Effector memory CD4-positive, alpha-beta T cell (primary cell): ENCODE measurements at regions not wholly inside any gene's neighbourhood (a gene's known extent, or its start where the extent isn't known, plus 50 kb on each side); places are given as distances from the start of the nearest gene placed in this dataset.

ENCODE experiments used
- DNase-seq, 3 donors: peaks; one replicate each; pipeline ENCODE4 v3.0.0-alpha.2; 2020
- H3K27ac ChIP-seq: 2 replicates; pipeline ENCODE4 v1.7.0; 2013; ENCODE audit warnings: mild to moderate bottlenecking, low read length, moderate library complexity; ENCODE audit not compliant: insufficient read depth, poor library complexity, severe bottlenecking
- H3K27me3 ChIP-seq: replicated peaks from 2 replicates; pipeline ENCODE4 v1.7.0; 2013; ENCODE audit warnings: mild to moderate bottlenecking, low read length; ENCODE audit not compliant: insufficient read depth, control insufficient read depth, poor library complexity, severe bottlenecking
- H3K36me3 ChIP-seq: 2 replicates; pipeline ENCODE4 v1.7.0; 2013; ENCODE audit warnings: mild to moderate bottlenecking, low read length, moderate library complexity; ENCODE audit not compliant: control insufficient read depth, insufficient read depth
- H3K4me1 ChIP-seq: 2 replicates; pipeline ENCODE4 v1.7.0; 2013; ENCODE audit warnings: low read length, mild to moderate bottlenecking; ENCODE audit not compliant: control insufficient read depth, insufficient read depth, poor library complexity, severe bottlenecking
- H3K4me3 ChIP-seq: 2 replicates; pipeline ENCODE4 v1.7.0; 2013; ENCODE audit warnings: low read length, low read depth, mild to moderate bottlenecking; ENCODE audit not compliant: insufficient read depth, poor library complexity, severe bottlenecking
- H3K9me3 ChIP-seq: 2 replicates; pipeline ENCODE4 v1.7.0; 2013; ENCODE audit warnings: mild to moderate bottlenecking, low read length, moderate library complexity; ENCODE audit not compliant: control insufficient read depth

GRCh38 chr4:152256996-152257395, 278.9 kb downstream of the FBXW7 start:
- Histone ChIP-seq H3K9me3 (no peaks in the 10 kb centered on the region), H3K4me3 (no peak overlapping the region), H3K4me1 (peaks cover 32% of the 10 kb centered on the region), H3K36me3 (no peaks in the 10 kb centered on the region), H3K27me3 (no peaks in the 10 kb centered on the region), H3K27ac (no peak overlapping the region)
- no peak for DNase-seq

GRCh38 chr4:152255437-152255836, 280.5 kb downstream of the FBXW7 start:
- H3K27ac ChIP-seq: no peak overlapping the region
- H3K4me1 ChIP-seq: peaks cover 32% of the 10 kb centered on the region
- no peaks in the 10 kb centered on the region for H3K36me3 ChIP-seq
- no peaks in the 10 kb centered on the region for H3K27me3 ChIP-seq
- H3K4me3 ChIP-seq: no peak overlapping the region
- DNase-seq: peak; percentile 11 to 42 (median 14)
- no peaks in the 10 kb centered on the region for H3K9me3 ChIP-seq

GRCh38 chr4:152248347-152248746, 287.5 kb downstream of the FBXW7 start:
- no peaks in the 10 kb centered on the region for H3K9me3 ChIP-seq
- H3K27me3 ChIP-seq: no peaks in the 10 kb centered on the region
- peaks cover 18% of the 10 kb centered on the region for H3K4me1 ChIP-seq
- no peak overlapping the region for H3K27ac ChIP-seq
- DNase-seq: no peak
- H3K36me3 ChIP-seq: no peaks in the 10 kb centered on the region
- no peak overlapping the region for H3K4me3 ChIP-seq

DNA sequence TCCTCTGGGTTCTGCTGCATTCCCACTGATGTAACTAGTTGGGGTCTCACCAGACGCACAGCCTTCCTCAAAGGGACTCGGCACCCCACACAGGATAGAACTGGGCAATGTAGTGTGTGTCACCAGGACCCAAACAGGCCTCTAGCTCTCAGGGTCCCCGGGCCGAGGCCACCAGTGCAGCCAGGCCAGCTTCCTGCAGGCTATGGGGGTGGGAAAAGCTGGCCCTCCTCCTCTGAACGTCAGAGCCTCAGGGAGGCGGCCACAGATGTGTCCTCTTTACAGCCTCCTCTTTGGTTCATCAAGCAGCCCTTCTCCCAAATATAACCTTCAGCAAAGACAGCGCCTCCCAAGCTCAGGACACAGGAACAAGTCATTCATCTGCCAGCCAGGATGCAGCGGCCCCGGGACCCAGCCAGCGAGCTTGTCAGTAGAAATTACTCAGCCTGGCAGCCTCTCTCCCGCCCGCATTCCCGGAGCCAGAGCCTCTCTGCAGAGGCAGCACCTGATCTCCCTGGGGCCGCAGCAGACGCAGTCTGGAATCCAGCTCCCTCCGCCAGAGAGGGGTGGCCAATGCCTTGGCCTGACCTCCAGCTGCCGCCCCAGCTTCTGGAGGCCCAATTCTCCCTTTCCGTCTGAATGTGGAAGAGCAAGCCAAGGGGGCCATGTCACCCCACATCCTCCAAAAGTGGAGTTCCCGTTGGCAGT, 288.5 kb downstream of the FBXW7 start:
- no peak overlapping the region for H3K27ac ChIP-seq
- no peaks in the 10 kb centered on the region for H3K36me3 ChIP-seq
- no peak for DNase-seq
- no peaks in the 10 kb centered on the region for H3K9me3 ChIP-seq
- peaks cover 18% of the 10 kb centered on the region for H3K4me1 ChIP-seq
- H3K27me3 ChIP-seq: no peaks in the 10 kb centered on the region
- no peak overlapping the region for H3K4me3 ChIP-seq

DNA sequence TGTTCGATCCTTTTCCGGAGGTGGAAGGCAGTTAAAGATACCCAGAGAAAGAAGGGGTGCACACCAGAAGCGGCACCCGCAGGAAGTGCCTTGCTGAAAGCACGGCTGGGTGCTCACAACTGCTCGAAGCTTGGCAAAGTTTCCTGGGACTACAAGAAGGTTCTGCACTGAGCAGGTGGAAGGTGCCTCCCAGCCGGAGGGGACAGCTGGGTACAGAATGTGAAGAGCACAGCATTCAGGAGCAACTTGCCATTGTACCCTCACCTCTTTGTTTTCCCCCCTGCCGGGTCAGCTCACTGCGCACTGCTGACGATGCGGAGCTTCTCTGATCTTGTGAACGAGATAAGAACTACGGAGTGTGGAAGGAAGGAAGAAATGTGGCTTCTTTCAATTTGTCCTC, 289.2 kb downstream of the FBXW7 start:
- no peaks in the 10 kb centered on the region for H3K9me3 ChIP-seq
- no peaks in the 10 kb centered on the region for H3K27me3 ChIP-seq
- no peak overlapping the region for H3K27ac ChIP-seq
- peaks cover 18% of the 10 kb centered on the region for H3K4me1 ChIP-seq
- no peak overlapping the region for H3K4me3 ChIP-seq
- DNase-seq: no peak
- H3K36me3 ChIP-seq: no peaks in the 10 kb centered on the region

DNA sequence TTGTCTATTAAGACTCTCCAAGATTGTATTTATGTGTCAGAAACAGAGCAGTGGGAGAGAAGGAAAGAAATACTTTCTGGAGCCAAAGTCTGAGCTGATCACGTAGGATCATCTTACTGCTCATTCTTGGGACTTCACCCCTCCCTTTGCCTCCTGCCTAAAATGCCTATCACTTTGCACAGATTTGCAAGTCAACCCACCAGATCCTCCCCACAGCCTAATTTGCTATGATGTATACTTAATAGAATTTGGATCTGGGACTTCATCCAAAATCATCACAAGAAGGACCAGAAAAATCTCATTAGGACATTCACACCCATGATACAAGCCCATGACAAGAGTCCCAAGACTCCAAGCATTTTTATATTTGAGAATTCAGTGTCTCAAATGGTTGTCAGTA, 290.2 kb downstream of the FBXW7 start:
- Histone ChIP-seq H3K36me3 (no peaks in the 10 kb centered on the region), H3K4me3 (no peak overlapping the region), H3K27me3 (no peaks in the 10 kb centered on the region), H3K9me3 (no peaks in the 10 kb centered on the region), H3K27ac (no peak overlapping the region), H3K4me1 (peaks cover 18% of the 10 kb centered on the region)
- DNase-seq: no peak

- DNase-seq: no peak
- Histone ChIP-seq H3K36me3 (no peaks in the 10 kb centered on the region), H3K9me3 (no peaks in the 10 kb centered on the region), H3K27ac (no peak overlapping the region), H3K27me3 (no peaks in the 10 kb centered on the region), H3K4me3 (no peak overlapping the region), H3K4me1 (peaks cover 18% of the 10 kb centered on the region)
These were observed 291.2 kb downstream of the FBXW7 start for GRCh38 chr4:152244659-152245058.

DNA sequence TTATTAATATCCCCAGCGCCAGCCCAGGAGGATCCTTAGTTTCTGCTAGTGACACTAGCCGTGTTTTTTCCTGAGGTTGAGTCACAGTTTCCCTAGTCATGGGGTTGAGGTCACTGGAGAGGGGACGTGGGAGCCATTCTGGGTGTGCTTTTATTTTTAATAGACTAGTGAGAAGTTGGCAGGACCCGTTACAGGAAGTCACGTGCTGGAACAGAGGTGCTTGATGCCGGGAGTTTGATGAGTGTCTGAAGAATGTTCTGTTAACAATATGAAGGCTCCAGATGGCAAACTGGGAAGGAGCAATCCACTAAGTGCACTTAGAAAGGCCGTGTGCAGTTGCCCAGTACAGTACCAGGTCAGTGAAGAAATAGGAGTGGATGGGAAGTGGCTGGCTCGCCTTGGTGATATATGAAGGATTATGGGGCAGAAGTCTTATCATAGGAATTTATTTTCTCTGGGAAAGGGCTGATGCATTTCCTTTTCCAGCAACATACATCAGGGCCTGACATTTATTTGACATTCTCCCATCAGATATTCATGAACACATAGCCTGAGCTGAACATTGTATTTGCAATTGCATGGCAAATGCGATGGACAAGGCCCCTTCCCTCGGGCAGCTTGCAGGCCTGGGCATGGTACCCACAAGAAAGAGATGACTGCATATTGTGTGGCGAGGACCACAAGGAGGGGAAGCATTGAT, 291.8 kb downstream of the FBXW7 start:
- no peaks in the 10 kb centered on the region for H3K36me3 ChIP-seq
- no peak for DNase-seq
- H3K4me1 ChIP-seq: peaks cover 18% of the 10 kb centered on the region
- H3K27ac ChIP-seq: no peak overlapping the region
- H3K9me3 ChIP-seq: no peaks in the 10 kb centered on the region
- no peak overlapping the region for H3K4me3 ChIP-seq
- no peaks in the 10 kb centered on the region for H3K27me3 ChIP-seq

- Histone ChIP-seq H3K4me3 (no peak overlapping the region), H3K27me3 (no peaks in the 10 kb centered on the region), H3K9me3 (no peaks in the 10 kb centered on the region), H3K27ac (no peak overlapping the region), H3K4me1 (peaks cover 18% of the 10 kb centered on the region), H3K36me3 (no peaks in the 10 kb centered on the region)
- no peak for DNase-seq
These were observed 292.7 kb downstream of the FBXW7 start for GRCh38 chr4:152243206-152243605.

GRCh38 chr4:152240232-152240631, 295.7 kb downstream of the FBXW7 start:
- peaks cover 10% of the 10 kb centered on the region for H3K4me1 ChIP-seq
- DNase-seq: no peak
- H3K27me3 ChIP-seq: no peaks in the 10 kb centered on the region
- no peak overlapping the region for H3K4me3 ChIP-seq
- no peaks in the 10 kb centered on the region for H3K36me3 ChIP-seq
- H3K27ac ChIP-seq: no peak overlapping the region
- H3K9me3 ChIP-seq: no peaks in the 10 kb centered on the region
